Stomach (tissue), 8 donors: ENCODE measurements at regions not wholly inside any gene's neighbourhood (a gene's known extent, or its start where the extent isn't known, plus 50 kb on each side); places are given as distances from the start of the nearest gene placed in this dataset.

Experiments used
- DNase-seq, 2 donors: peaks; one replicate each; pipeline versions ENCODE4 v3.0.0 to v3.0.0-alpha.2; 2013 to 2019
- H3K27ac ChIP-seq, 5 donors: fragments of 200-600 bp in 4 of 5; sonication (generic) in 4 of 5; one replicate each; pipeline ENCODE4 v1.5.1; 2013 to 2019; ENCODE audit warnings: mild to moderate bottlenecking in 1 of 5, moderate library complexity in 1 of 5
- H3K27me3 ChIP-seq, 3 donors: fragments of 200-600 bp; sonication (generic); one replicate each; pipeline ENCODE4 v1.5.1; 2017 to 2019; ENCODE audit warnings: mixed run types in 1 of 3
- H3K36me3 ChIP-seq, 4 donors: fragments of 200-600 bp; sonication (generic); 1 replicate in 3 of 4; 2 replicates in 1 of 4; pipeline ENCODE4 v1.5.1; 2016 to 2019
- H3K4me1 ChIP-seq, 4 donors: fragments of 200-600 bp; sonication (generic); one replicate each; pipeline ENCODE4 v1.5.1; 2016 to 2019
- H3K4me3 ChIP-seq, 4 donors: fragments of 200-600 bp; sonication (generic) in 3 of 4; one replicate each; pipeline ENCODE4 v1.5.1; 2016 to 2019; ENCODE audit warnings: mild to moderate bottlenecking in 1 of 4
- H3K9me3 ChIP-seq, 4 donors: fragments of 200-600 bp; sonication (generic); one replicate each; pipeline ENCODE4 v1.5.1; 2016 to 2019
- CTCF ChIP-seq, 7 experiments: fragments of 450-650 bp in 4 of 7; fragments of 200-600 bp in 3 of 7; sonication (generic) in 3 of 7; IDR thresholded peaks; one replicate each; pipeline ENCODE4 v1.5.1; 2016 to 2019; ENCODE audit warnings: antibody characterized with exemption in 7 of 7, control low read depth in 2 of 7, mild to moderate bottlenecking in 1 of 7
- EP300 ChIP-seq: sonication (generic); formaldehyde crosslinking; IDR thresholded peaks from one replicate; pipeline ENCODE4 v1.6.1; 2017; ENCODE audit warnings: antibody characterized with exemption
- POLR2A ChIP-seq, 4 donors: fragments of 450-650 bp; IDR thresholded peaks; one replicate each; pipeline ENCODE4 v1.6.1; 2016; ENCODE audit warnings: antibody characterized with exemption in 4 of 4, control low read depth in 2 of 4, mild to moderate bottlenecking in 1 of 4, moderate library complexity in 1 of 4
- POLR2AphosphoS5 ChIP-seq, 3 donors: sonication (generic); formaldehyde crosslinking; IDR thresholded peaks; one replicate each; pipeline ENCODE4 v1.6.1; 2016; ENCODE audit warnings: antibody characterized with exemption in 3 of 3
- WGBS, 5 donors: extraction: QIAGEN DNeasy Blood & Tissue Kit in 3 of 5; methylation state at CpG; one replicate each; pipeline versions ENCODE4 v1.1.5 to v1.1.7; 2013 to 2018; 5-methylcytosine and 5-hydroxymethylcytosine counted together
- intact Hi-C: fragments of 100-400 bp; cut with DNase I; formaldehyde crosslinking; loops from one replicate; pipeline ENCODE4 v1.15.1; 2023; ENCODE audit warnings: low total_unique reads
- donor health status: healthy with polysubstance abuse.
- donor health status: Bipolar disorder and iron deficiency.
- donor health status: healthy.

DNA sequence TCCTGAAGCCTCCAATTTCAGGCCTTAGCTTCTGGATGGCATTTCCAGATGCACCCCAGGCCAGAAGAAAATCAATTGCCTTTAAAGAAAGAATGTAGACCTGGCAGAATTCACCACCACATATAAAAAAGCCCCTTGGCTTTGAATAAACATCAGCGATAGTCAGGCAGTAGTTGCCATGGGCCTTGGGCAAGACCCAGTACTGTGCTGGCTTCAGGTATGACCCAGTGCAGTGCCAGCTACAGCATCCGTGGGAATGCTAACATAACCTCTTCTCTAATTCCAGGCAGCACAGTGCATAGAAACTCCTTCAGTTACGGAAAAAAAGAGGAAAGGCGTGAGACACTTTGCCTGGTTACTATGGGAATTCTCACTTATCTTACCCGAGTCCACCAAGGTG, 539.6 kb upstream of the LRRTM4 start:
- intact Hi-C loops = no loop called here
- no peak for DNase-seq
- H3K9me3 ChIP-seq = peaks cover 0 to 33% (median 13%) of the 10 kb centered on the region in 4 donors
- H3K27me3 ChIP-seq = no peaks in the 10 kb centered on the region
- no peaks in the 10 kb centered on the region for H3K36me3 ChIP-seq
- H3K4me3 ChIP-seq = no peak overlapping the region
- 75 to 94% (median 87%) methylated on average over 5 of the region's 5 CpGs for WGBS, 5 donors
- no peak for TF ChIP-seq POLR2AphosphoS5 (IDR thresholded peaks at IDR 0.05)
- TF ChIP-seq POLR2A (IDR thresholded peaks at IDR 0.05) = no peak
- no peak for TF ChIP-seq EP300
- TF ChIP-seq CTCF (IDR thresholded peaks at IDR 0.05) = no peak
- no peaks in the 10 kb centered on the region for H3K4me1 ChIP-seq
- no peak overlapping the region for H3K27ac ChIP-seq

DNA sequence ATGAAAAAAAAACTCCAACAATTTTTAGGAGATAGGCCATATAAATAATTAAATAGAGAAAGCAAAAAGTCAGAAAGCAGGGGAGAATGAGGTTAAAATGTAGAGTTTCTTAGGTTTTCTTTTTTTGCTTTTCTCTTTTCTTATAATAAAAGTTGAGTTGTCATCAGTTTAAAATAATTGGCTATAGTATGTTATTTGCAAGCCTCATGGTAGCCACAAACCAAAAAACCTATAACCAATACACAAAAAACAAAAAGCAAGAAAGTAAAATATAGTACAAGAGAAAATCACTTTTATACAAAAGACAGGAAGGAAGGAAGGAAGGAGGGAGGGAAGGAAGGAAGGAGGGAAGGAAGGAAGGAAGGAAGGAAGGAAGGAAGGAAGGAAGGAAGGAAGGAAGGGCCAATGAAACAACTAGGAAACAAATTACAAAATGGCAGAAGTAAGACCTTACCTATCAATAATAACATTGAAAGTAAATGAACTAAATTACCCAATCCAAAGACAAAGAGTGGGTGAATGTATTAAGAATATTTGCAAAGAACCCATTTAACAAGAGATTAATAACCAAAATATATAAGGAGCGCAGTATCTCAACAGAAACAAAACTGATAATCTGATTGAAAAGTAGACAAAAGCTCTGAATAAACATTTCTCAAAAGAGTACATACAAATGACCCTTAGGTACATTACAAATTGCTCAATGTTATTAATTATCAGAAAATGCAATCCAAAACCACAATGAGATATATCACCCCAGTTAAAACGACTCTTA, 541.3 kb upstream of the LRRTM4 start:
- Histone ChIP-seq H3K27me3 (no peaks in the 10 kb centered on the region), H3K4me1 (no peaks in the 10 kb centered on the region), H3K4me3 (no peak overlapping the region), H3K36me3 (no peaks in the 10 kb centered on the region), H3K9me3 (peaks cover 0 to 29% (median 13%) of the 10 kb centered on the region in 4 donors), H3K27ac (no peak overlapping the region)
- 33 to 67% (median 58%) methylated on average over 2 of the region's 2 CpGs for WGBS, 5 donors
- intact Hi-C loops = no loop called here
- no peak for TF ChIP-seq CTCF (IDR thresholded peaks at IDR 0.05)
- no peak for TF ChIP-seq POLR2AphosphoS5 (IDR thresholded peaks at IDR 0.05)
- TF ChIP-seq EP300 = no peak
- no peak for TF ChIP-seq POLR2A (IDR thresholded peaks at IDR 0.05)
- no peak for DNase-seq

- WGBS, 5 donors = 37 to 80% (median 50%) methylated on average over 3 of the region's 3 CpGs
- Histone ChIP-seq H3K4me3 (no peak overlapping the region), H3K4me1 (no peaks in the 10 kb centered on the region), H3K9me3 (peaks cover 0 to 14% (median 4%) of the 10 kb centered on the region in 4 donors), H3K27ac (no peak overlapping the region), H3K27me3 (no peaks in the 10 kb centered on the region), H3K36me3 (no peaks in the 10 kb centered on the region)
- no peak for DNase-seq
- intact Hi-C loops = no loop called here
- TF ChIP-seq CTCF (IDR thresholded peaks at IDR 0.05) (no peak), POLR2AphosphoS5 (IDR thresholded peaks at IDR 0.05) (no peak), EP300 (no peak), POLR2A (IDR thresholded peaks at IDR 0.05) (no peak)
These were observed 543.2 kb upstream of the LRRTM4 start for GRCh38 chr2:78065366-78065765.

- no peak overlapping the region for H3K27ac ChIP-seq
- no peaks in the 10 kb centered on the region for H3K9me3 ChIP-seq
- DNase-seq = peak in 1 of 2 donors; percentile 3
- TF ChIP-seq CTCF (IDR thresholded peaks at IDR 0.05) = no peak
- TF ChIP-seq POLR2AphosphoS5 (IDR thresholded peaks at IDR 0.05) = no peak
- TF ChIP-seq EP300 = no peak
- TF ChIP-seq POLR2A (IDR thresholded peaks at IDR 0.05) = no peak
- H3K4me3 ChIP-seq = no peak overlapping the region
- no peaks in the 10 kb centered on the region for H3K27me3 ChIP-seq
- no peaks in the 10 kb centered on the region for H3K36me3 ChIP-seq
- intact Hi-C loops = no loop called here
- no peaks in the 10 kb centered on the region for H3K4me1 ChIP-seq
These were observed 546.6 kb upstream of the LRRTM4 start for GRCh38 chr2:78068808-78069207.
